OCI-LY3 (cell line): ENCODE measurements at regions not wholly inside any gene's neighbourhood (a gene's known extent, or its start where the extent isn't known, plus 50 kb on each side); places are given as distances from the start of the nearest gene placed in this dataset.

ENCODE experiments used
- EZH2phosphoT487 ChIP-seq: fragments of 200-600 bp; shearing (Covaris generic); IDR thresholded peaks from 2 replicates; pipeline ENCODE4 v1.6.1; 2018; ENCODE audit warnings: antibody characterized with exemption, mixed run types, low read depth
- TF ChIP-seq, protein P1 (sequence below): fragments of 200-600, 300-600 bp; sonication (generic); IDR thresholded peaks from 2 replicates; pipeline ENCODE4 v1.5.1; 2014; ENCODE audit warnings: antibody characterized with exemption, low read length, low read depth

DNA sequence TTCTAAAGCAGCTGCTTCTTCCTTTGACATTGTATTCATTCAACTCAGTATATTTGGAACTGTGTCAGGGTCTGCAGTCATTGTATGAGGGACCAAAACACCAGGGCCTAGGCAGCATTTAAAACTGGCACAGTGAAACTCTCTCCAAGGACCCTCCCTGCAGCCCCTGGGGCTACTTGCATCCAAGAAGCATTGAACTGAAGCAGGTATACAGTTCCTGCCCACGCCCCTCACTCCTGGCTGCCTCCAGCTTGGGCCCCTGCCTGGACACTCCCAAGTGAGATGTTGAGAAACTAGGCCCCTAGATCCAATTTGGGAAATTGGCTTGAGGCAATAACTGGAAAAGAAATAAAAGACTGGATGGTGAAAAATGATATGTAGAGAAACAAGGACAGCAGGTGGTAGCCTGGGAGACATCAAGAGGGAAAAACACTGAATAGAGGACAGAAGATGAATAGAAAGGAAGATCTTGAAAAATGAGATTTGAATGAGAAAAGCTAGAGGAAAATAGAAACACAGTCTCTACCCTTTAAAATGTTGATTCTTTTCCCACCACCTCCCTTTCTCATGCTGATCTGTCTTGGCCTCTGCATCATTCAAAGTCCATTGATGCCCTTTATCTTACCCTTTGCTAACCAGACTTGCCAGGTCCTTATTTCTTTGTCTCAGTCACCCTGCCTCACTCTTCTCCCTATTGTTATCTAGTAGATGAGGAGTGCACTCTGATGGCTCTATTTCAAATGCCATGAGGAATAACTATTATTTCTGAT, 368.8 kb upstream of the CDH8 start:
- TF ChIP-seq, protein P1, sequence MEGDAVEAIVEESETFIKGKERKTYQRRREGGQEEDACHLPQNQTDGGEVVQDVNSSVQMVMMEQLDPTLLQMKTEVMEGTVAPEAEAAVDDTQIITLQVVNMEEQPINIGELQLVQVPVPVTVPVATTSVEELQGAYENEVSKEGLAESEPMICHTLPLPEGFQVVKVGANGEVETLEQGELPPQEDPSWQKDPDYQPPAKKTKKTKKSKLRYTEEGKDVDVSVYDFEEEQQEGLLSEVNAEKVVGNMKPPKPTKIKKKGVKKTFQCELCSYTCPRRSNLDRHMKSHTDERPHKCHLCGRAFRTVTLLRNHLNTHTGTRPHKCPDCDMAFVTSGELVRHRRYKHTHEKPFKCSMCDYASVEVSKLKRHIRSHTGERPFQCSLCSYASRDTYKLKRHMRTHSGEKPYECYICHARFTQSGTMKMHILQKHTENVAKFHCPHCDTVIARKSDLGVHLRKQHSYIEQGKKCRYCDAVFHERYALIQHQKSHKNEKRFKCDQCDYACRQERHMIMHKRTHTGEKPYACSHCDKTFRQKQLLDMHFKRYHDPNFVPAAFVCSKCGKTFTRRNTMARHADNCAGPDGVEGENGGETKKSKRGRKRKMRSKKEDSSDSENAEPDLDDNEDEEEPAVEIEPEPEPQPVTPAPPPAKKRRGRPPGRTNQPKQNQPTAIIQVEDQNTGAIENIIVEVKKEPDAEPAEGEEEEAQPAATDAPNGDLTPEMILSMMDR, result no peak
- no peak for TF ChIP-seq EZH2phosphoT487
